Kidney epithelial cell (primary cell): ENCODE measurements at regions not wholly inside any gene's neighbourhood (a gene's known extent, or its start where the extent isn't known, plus 50 kb on each side); places are given as distances from the start of the nearest gene placed in this dataset.

Experiments used
- DNase-seq: peaks from one replicate; pipeline ENCODE4 v3.0.0-alpha.2; 2010; ENCODE audit warnings: low read depth
- H3K27me3 ChIP-seq: 2 replicates; pipeline ENCODE4 v1.6.0; 2011; ENCODE audit warnings: low read length; ENCODE audit not compliant: control insufficient read depth, insufficient read depth
- H3K36me3 ChIP-seq: 2 replicates; pipeline ENCODE4 v1.5.1; 2011; ENCODE audit warnings: low read length; ENCODE audit not compliant: control insufficient read depth, insufficient read depth
- H3K4me3 ChIP-seq: 2 replicates; pipeline ENCODE4 v1.5.1; 2011; ENCODE audit warnings: low read depth, mild to moderate bottlenecking, control low read depth, low read length
- CTCF ChIP-seq: IDR thresholded peaks from 2 replicates; pipeline ENCODE4 v1.5.1; 2011; ENCODE audit warnings: mild to moderate bottlenecking, moderate library complexity, low read length, control low read depth, inconsistent platforms; ENCODE audit not compliant: insufficient read depth, poor library complexity, severe bottlenecking

DNA sequence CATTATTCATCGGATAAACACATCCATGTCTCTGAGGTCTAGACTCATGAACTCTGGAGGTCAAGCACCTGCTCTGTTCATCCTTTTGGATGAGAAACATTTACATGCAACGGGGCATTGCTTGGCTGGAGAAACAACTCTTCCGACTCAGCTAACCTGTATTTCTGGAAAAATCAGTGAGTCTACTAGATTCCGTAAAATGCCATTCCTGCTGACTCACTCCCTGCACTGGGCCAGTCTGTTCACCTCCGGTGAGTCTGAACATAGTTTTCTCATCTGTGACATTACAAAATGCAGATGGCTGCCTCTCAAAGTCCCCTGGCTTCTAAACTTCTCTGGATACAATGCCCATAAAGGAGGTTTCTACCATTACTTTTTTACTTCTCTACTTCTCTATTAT, 185.7 kb upstream of the HS3ST1 start:
- DNase-seq: peak; percentile 77

DNA sequence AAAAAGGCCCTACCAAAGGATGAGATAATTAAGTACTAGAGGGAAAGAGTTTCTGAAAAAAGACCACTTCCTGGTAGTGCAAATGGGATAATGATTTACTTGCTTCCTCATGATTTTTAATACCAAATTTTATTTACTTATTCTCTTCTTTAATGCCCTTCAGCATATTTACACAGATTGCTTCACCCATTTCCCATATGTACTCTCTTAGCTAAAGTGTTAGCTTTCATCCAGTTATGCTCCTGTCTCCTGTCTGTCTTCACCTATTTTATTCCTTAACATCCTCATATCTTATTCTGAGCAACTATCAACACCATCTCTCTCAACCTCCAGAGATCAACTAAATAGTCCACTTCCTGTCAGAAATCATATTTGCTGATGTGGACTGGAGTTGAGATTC, 183.2 kb upstream of the HS3ST1 start:
- Histone ChIP-seq H3K36me3 (no peaks in the 10 kb centered on the region), H3K4me3 (no peak overlapping the region), H3K27me3 (no peaks in the 10 kb centered on the region)
- no peak for TF ChIP-seq CTCF
- DNase-seq: no peak

More for the DNA sequence above, 185.7 kb upstream of the HS3ST1 start:
- Histone ChIP-seq H3K4me3 (no peak overlapping the region), H3K27me3 (no peaks in the 10 kb centered on the region), H3K36me3 (no peaks in the 10 kb centered on the region)
- TF ChIP-seq CTCF: no peak

GRCh38 chr4:11609751-11610150, 181.1 kb upstream of the HS3ST1 start:
- TF ChIP-seq CTCF: no peak
- Histone ChIP-seq H3K27me3 (no peaks in the 10 kb centered on the region), H3K36me3 (no peaks in the 10 kb centered on the region), H3K4me3 (no peak overlapping the region)
- DNase-seq: no peak

GRCh38 chr4:11608992-11609391, 180.3 kb upstream of the HS3ST1 start:
- DNase-seq: no peak
- H3K36me3 ChIP-seq: no peaks in the 10 kb centered on the region
- no peak for TF ChIP-seq CTCF
- H3K27me3 ChIP-seq: no peaks in the 10 kb centered on the region
- no peak overlapping the region for H3K4me3 ChIP-seq

- TF ChIP-seq CTCF: no peak
- no peak overlapping the region for H3K4me3 ChIP-seq
- DNase-seq: no peak
- no peaks in the 10 kb centered on the region for H3K36me3 ChIP-seq
- no peaks in the 10 kb centered on the region for H3K27me3 ChIP-seq
Measured at GRCh38 chr4:11606078-11606477, 177.4 kb upstream of the HS3ST1 start.

GRCh38 chr4:11605597-11605996, 176.9 kb upstream of the HS3ST1 start:
- no peak overlapping the region for H3K4me3 ChIP-seq
- no peak for TF ChIP-seq CTCF

More at GRCh38 chr4:11605597-11605996, 176.9 kb upstream of the HS3ST1 start:
- H3K27me3 ChIP-seq: no peaks in the 10 kb centered on the region
- H3K36me3 ChIP-seq: no peaks in the 10 kb centered on the region
- no peak for DNase-seq
